Erythroblast (primary cell): ENCODE measurements at regions not wholly inside any gene's neighbourhood (a gene's known extent, or its start where the extent isn't known, plus 50 kb on each side); places are given as distances from the start of the nearest gene placed in this dataset.

Experiments
- DNase-seq, 2 experiments: peaks; one replicate each; lab custom pipeline; 2025; lab: John Stamatoyannopoulos, UW
- GATA1 ChIP-seq: IDR thresholded peaks from 2 replicates; pipeline ENCODE4 v1.6.1; 2011; ENCODE audit warnings: low read depth, mild to moderate bottlenecking, control low read depth, low read length, moderate library complexity
- POLR2A ChIP-seq: IDR thresholded peaks from 2 replicates; pipeline ENCODE4 v1.6.1; 2011; ENCODE audit warnings: mild to moderate bottlenecking, low read length

DNA sequence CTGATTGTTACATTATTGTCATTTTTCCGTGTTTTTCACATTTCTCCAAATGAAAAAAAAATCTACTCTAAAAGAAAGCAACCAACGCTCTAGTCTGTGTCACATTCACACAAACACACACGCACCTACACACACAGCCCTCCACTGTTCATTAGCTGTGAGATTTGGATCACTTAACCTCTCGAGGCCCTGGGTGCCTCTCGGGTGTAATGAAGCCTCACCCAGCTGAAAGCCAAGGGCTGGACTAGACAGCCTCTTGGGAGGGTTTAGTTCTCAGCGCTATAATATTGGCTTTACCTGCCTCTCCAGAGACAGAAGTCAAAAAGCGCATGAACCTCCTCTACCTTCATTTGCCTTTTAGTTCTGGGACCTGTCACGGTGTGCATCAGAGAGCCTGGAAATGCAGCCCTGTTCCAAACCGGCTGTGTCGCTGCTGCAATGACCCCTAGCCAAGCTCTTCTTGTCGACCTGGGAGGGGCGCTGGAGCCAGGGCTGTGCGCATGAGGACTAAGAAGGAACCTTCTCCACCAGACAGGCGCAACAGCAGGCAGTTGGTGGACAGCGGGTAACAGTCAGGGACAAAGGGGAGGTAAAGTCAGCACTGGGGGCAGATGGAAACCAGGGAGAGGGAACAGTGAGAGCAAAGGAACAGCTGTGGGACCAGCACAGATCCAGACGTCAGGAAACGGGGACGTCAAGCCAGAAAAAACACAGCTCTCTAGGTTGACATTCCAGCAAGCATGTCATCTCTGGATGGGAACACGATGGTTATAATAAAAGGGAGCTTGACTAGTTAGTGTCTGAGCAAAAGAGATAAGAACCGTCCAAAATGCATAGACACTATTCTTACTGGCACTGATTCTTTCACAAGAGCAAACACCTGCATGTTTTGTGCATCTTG lies 375.9 kb downstream of the EFNB2 start:
- TF ChIP-seq GATA1 (no peak), POLR2A (no peak)
- no peak for DNase-seq

DNA sequence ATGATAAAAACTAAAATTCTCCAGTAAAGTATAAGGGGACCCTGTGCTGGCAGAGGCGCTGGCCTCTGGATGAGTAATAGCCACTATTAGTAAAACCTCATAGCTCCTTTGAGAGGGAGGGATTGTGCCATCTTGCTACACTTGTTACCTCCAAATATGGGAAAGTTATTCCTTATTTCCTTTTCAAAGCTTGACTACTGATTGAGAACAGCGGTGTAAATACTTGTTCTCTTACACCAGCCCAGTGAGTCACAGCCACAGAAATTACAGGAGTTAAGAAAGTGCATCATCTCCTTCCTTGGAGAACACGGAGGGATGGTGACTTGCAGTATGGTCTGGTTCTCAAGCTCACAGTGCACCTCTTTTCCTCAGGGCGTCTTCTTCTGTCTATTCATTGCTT lies 379.0 kb downstream of the EFNB2 start:
- DNase-seq = no peak
- TF ChIP-seq POLR2A = no peak
- no peak for TF ChIP-seq GATA1

DNA sequence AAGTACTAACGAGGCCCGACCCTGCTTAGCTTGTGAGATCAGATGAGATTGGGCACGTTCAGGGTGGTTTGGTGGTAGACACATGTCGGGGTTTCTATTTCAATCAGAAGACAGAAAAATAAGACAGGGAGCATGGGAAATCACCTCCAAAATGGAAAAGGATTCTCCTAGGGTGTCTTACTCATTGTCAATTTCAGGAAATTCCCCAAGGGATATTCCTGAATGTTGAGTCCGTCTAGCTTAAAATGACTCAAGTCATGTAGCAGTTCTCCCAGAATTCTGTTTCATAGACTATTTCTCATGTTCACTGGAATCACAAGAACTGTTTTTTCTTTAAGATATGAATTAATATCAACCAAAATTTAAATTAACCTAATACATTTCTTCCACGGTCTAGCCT lies 380.1 kb downstream of the EFNB2 start:
- TF ChIP-seq GATA1 (no peak), POLR2A (no peak)
- DNase-seq = no peak

DNA sequence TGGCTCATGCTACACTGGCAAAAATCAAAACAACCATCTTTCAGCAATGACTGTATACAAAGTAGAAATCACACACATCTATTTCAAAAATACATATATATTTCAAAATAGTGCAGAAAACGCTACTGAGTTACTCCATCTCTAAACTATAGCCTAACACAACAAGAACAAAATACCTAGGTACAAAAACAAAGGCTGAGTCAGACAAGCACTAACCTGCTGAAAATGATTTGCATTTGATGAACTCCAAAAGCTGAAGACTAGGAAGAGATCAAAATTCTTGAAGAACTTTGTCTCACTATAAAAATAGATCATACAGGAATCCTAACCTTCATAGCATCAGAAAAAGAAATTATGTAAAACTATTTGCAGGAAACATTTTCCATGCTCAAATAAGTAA lies 381.6 kb downstream of the EFNB2 start:
- TF ChIP-seq POLR2A = no peak
- TF ChIP-seq GATA1 = no peak
- DNase-seq = no peak

DNA sequence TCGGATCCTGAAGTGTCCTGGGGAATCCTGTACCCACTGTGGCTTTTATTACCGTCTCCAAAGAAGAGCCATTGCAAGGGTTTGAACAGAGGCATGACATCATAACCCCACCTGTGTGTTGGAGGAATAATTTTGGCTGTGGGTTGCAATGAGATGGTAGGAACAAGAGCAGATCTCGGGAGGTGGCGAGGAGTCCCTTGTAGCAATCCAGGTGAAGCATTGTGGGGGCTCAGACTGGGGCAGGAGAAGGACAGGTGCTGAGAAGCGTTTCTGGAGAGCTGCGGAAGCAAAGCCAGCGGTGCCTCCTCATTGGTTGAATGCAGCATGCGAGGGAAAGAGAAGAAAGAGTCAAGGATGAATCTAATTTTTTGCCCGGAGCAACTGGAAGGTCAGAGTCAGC lies 382.4 kb downstream of the EFNB2 start:
- TF ChIP-seq GATA1 = no peak
- TF ChIP-seq POLR2A = no peak
- DNase-seq = no peak

DNA sequence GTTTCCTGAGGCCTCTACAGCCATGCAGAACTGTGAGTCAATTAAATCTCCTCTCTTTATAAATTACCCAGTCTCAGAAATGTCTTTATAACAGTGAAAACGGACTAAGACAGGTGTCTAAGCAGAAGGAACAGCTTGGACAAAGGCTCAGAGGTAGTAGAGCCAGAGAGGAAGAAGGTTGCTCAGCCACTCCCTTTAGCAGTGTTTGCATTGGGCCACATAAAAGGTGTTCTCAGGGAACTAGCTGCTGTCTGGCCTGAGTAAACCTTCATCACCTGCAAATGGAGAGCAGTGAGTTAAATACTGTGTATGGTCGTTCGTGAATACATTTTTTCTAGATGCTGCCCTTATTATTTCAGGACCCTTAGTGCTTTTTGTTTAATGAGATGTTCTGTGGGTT lies 383.4 kb downstream of the EFNB2 start:
- TF ChIP-seq GATA1 = no peak
- TF ChIP-seq POLR2A = no peak
- no peak for DNase-seq

DNA sequence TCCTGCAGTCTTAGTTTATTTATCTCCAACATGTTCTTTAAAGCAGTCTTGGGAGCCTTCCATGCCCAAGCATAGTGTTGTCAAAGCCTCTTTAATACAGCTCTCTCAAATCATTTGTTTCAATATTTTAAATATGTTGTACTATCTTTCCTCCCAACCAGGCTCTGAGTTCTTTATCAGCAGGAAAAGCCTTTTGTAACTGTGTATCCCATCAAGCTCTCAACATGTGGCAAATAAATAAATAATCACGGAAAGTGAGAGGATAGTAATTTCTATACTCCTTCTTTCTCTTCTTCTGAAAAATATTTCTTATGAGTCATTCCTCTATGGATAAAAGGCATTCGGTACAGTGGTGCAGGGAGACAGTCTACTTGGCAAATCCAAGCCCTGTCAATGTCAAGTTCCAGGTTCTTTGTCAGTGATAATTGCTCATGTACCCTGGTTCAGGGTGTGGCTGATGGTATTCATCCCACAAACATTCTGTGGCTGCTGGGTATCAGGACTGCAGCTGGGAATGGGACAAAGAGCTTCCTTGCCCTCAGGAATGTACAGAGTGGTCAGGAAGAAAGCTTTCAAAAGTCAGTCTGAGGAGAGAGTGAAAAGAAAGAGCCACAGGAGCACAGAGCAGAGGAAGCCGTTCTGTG lies 384.3 kb downstream of the EFNB2 start:
- TF ChIP-seq GATA1 (no peak), POLR2A (no peak)
- no peak for DNase-seq

DNA sequence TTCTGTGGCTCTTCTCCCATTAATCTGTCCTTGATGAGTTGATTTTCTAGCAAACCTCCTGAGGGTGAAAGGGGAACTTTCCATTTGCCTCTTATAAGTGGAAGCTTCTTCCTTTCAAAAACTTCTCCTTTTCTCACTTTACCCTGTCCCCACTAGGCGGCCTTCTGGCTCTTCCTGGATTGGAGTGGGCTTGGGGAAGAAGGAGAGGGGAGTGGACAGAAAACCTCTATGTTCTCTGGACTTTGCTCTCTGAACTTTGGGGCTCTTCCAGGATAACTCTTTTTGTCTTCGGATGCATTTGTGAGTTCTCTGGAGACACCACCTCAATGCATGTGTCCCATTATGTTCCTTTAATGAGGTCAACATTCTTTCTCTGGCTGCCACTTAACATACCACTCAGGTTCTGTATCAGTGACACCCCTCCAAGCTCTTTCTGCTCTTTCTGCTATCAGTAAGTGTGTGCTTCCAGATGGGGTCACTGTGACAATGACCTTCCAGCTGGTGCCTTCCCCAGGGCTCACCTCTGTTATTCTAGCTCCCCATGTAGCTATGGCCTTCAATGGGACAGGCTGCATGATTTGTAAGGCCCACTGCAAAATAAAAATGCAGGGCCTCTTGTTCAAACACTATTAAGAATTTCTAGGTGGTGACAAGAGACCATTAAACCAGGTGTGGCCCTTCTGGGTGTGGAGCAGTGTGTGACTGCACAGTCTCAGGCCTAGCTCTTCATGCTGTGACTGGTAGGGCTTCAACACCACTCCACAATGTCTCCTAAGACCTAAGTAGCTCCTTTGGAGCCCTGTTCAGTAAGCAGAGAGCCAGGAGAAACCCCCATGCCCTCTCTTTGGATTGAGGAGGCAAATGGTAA lies 389.2 kb downstream of the EFNB2 start:
- peak in 1 of 2 experiments; percentile 1 for DNase-seq
- TF ChIP-seq POLR2A (no peak), GATA1 (no peak)

DNA sequence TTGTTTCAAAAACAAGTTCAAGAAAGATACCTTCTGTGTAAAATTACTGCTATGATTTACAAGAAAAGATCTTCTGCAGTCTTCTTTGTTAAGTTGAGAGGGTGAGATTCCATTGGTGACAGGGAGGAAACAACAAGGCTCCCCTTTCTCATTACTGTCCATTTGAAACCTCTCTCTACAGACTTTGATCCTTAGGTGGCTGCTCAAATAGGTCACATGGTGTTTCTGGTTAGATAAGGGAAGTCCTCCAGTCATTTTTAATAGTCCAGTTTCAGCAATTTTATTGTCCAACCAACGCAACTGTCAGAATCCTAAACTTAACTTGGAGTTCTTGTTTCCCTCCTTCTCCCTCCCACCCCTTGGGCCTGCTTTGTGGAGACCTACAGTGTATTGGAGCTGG lies 390.4 kb downstream of the EFNB2 start:
- no peak for DNase-seq
- TF ChIP-seq GATA1 (no peak), POLR2A (no peak)

DNA sequence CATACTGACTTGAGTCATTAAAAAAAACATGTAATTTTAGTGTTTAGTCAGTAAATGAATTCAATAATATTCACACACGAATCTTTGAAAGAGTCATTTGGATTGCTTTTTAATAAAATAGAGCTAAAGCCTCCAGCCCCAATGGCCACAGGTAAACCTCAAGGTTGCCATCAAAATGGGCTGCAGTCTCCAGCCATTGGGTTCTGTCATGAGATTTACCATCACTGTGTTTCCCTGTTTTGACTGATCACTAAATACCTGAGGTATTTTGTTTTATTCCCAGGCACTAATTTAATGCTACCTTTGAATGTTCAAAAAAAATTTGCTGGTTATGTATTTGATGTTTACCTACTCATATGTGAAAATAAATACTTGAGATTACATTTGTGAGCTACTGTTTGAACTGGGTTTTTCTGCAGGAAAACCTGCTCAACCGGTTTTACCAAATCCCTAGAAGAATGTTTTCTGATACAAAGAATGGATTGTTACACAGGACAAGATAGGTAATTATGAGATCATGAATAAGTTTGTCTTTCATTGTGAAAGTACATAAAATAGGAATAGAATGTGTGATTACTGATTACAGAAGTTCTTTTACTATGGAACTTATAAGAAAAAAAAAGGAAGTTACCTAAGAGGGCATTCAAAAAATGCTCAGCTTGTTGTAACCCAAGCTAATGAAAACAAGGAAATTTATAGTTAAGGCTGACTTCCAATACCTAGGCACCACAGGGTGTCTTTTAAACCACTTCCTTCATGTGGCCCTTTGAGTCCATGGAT lies 391.3 kb downstream of the EFNB2 start:
- TF ChIP-seq GATA1 (no peak), POLR2A (no peak)
- no peak for DNase-seq

DNA sequence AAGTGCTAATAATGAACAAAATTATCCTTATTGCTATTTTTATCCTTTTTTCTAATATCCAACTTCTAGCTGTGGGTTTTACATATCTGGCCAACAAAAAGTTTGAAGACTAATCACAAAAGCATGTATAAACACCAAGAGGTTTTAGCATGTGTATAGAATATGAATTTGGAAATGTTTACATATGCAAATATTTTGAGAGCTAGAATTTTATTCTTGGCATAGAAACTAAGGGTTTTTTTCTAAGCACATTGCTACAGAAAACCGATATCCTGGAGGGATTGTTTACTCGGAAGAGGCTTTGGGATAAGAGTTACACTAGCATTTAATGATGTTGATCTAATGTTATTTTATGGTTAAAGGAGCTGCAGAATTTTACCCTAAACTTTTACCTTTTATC lies 392.1 kb downstream of the EFNB2 start:
- no peak for TF ChIP-seq POLR2A
- TF ChIP-seq GATA1 = no peak
- DNase-seq = no peak

DNA sequence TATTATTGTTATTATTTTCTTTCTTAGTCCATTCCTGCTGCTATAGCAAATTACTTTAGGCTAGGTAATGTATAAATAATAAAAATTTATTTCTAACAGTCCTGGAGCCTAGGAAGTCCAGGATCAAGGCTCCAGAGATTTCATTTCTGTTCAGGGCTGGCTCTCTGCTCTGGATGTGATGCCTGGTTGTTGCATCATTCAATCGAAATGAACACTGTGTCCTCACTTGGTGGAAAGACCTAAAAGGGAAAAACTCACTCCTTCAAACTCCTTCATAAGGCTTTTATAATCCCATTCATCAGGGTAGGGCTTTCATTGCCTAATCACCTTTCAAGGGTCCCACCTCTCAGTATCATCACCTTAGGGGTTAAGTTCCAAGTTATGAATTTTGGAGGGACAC lies 395.0 kb downstream of the EFNB2 start:
- DNase-seq = no peak
- TF ChIP-seq POLR2A (no peak), GATA1 (no peak)

DNA sequence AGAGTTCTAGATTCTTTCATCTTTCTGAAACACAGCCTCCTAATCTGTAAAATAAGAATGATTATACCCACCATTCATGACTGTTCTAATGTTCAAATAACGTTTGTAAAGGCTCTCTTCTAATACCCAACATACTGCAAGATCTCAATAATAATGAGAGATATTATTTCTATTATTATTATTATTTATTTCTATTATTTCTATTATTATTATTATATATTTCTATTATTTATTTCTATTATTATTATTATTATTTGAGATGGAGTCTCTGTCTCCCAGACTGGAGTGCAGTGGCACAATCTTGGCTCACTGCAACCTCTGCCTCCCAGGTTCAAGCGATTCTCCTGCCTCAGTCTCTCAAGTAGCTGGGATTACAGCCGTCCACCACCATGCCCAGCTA lies 395.5 kb downstream of the EFNB2 start:
- TF ChIP-seq POLR2A (no peak), GATA1 (no peak)
- no peak for DNase-seq
